GM12865 (cell line): ENCODE measurements at regions not wholly inside any gene's neighbourhood (a gene's known extent, or its start where the extent isn't known, plus 50 kb on each side); places are given as distances from the start of the nearest gene placed in this dataset.

Source experiments
- DNase-seq: peaks from one replicate; pipeline ENCODE4 v3.0.0; 2010; ENCODE audit warnings: low read depth
- H3K4me3 ChIP-seq: 2 replicates; pipeline ENCODE4 v1.5.1; 2011; ENCODE audit warnings: mild to moderate bottlenecking, low read depth, low read length, control low read depth
- TF ChIP-seq, protein P1 (sequence below): IDR thresholded peaks from 2 replicates; pipeline ENCODE4 v1.5.1; 2011; ENCODE audit warnings: low read length, control low read depth, low read depth, inconsistent platforms; ENCODE audit not compliant: insufficient read depth; ENCODE audit errors: missing control alignments

DNA sequence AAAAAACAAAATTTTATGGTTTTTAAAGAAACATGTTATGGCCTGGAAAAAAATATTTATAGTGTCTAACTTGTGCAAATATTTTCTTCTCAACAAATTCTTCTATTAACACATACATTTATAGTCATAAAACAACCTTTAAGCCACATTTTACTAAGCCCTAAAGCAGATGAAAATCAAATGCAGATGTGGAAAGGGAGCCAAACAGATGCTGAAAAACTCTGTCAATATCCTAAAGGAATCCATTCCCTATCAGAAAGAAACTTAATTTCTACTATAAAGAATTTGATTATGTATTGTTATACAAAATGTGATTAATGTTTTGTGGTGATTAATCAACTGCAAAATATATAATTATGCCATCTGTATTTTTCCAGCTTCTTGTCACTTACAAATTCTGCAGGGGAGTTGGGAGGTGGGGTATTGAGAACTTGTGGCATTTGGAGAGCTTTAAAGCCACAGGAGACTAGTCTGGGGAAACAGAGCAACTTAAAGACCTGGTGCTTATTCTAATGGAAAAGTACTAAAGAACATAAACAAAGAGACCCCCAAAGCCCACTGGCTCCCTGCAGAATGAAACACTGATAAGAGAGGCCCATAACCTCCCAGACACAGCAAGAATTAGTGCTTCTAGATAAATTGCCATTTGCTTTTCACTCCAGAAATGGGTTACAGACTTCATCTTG is 1721.0 kb upstream of the PIK3C3 start:
- TF ChIP-seq, protein P1, sequence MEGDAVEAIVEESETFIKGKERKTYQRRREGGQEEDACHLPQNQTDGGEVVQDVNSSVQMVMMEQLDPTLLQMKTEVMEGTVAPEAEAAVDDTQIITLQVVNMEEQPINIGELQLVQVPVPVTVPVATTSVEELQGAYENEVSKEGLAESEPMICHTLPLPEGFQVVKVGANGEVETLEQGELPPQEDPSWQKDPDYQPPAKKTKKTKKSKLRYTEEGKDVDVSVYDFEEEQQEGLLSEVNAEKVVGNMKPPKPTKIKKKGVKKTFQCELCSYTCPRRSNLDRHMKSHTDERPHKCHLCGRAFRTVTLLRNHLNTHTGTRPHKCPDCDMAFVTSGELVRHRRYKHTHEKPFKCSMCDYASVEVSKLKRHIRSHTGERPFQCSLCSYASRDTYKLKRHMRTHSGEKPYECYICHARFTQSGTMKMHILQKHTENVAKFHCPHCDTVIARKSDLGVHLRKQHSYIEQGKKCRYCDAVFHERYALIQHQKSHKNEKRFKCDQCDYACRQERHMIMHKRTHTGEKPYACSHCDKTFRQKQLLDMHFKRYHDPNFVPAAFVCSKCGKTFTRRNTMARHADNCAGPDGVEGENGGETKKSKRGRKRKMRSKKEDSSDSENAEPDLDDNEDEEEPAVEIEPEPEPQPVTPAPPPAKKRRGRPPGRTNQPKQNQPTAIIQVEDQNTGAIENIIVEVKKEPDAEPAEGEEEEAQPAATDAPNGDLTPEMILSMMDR: no peak
- no peak overlapping the region for H3K4me3 ChIP-seq
- DNase-seq: no peak

- H3K4me3 ChIP-seq: no peak overlapping the region
- no peak for DNase-seq
- TF ChIP-seq, protein P1: no peak
These were observed 1732.3 kb upstream of the PIK3C3 start for GRCh38 chr18:40222776-40223175.

GRCh38 chr18:40216856-40217255 is 1738.2 kb upstream of the PIK3C3 start:
- H3K4me3 ChIP-seq: no peak overlapping the region
- TF ChIP-seq, protein P1: no peak
- DNase-seq: no peak

- no peak overlapping the region for H3K4me3 ChIP-seq
- DNase-seq: no peak
- TF ChIP-seq, protein P1: no peak
These were observed 1739.1 kb upstream of the PIK3C3 start for GRCh38 chr18:40215979-40216378.

GRCh38 chr18:40210696-40211095 is 1744.3 kb upstream of the PIK3C3 start:
- TF ChIP-seq, protein P1: no peak
- no peak overlapping the region for H3K4me3 ChIP-seq
- no peak for DNase-seq

DNA sequence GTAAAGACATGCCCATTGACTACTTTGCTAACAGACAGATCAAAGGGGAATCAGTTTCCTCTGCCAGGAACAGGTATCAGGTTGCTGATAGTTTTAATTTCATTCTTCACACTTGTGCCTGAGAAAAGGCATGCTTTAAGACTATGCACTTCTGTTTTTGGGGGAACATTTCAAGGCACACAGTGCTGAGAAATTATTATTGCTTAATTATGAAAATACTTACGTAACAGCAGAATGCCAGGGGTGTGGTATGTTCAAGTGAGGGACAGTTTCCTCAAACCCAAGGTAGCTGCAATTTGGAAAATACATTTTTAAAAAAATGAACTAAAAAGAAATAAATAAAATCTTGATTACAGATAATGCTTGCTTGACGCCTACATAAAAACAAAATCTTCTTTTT is 1746.1 kb upstream of the PIK3C3 start:
- TF ChIP-seq, protein P1: no peak
- no peak for DNase-seq
- no peak overlapping the region for H3K4me3 ChIP-seq

DNA sequence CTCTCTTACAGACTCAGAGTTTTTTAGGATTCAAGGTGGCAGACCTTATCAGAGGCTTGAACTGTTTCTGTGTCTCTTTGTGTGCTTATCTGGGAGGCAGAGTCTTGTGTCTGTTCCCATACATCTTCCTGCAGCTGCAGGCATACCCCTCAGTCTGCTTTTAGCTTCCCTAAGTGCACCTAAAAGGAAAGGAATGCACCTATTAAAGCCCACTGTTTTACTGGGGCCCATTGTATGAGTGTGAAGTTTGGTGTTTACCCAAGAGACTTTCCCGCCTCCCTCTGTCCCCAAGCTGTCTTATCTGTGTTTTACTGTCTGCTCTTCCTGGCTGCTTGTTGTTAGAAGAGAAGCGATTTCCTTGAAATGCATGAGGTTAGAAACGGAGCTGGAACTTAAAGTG is 1757.3 kb upstream of the PIK3C3 start:
- H3K4me3 ChIP-seq: no peak overlapping the region
- TF ChIP-seq, protein P1: no peak

More for the DNA sequence above, 1757.3 kb upstream of the PIK3C3 start:
- no peak for DNase-seq
